ENCODE measurements at regions not wholly inside any gene's neighbourhood (a gene's known extent, or its start where the extent isn't known, plus 50 kb on each side); places are given as distances from the start of the nearest gene placed in this dataset.

DNA sequence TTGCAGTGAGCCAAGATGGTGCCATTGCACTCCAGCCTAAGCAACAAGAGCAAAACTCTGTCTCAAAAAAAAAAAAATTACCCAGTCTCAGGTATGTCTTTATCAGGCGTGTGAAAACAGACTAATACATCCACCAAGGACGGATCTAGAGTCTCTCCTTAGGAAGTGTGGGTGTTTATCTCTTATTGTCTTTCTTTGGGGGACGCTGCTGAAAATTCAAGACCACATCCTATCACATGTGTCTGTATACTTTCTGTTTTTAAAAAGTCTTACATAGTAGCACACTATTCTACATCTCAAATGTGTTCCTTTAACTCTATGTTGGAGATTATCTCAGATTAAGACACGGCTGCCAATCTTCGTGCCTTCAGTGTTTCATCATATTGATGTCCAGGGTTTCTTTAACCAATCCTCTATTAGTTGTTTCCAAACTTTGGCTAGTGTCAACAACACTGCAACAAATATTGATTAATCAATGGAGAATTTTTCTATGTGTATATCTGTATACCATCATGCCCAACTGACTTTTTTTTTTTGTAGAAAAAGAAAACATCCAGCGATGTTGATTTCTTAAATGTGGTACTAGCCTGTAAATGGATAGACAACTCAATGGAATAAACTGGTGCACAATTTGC, 92.3 kb upstream of the KDM7A start:
- Mint-ChIP-seq H3K4me1 (no peaks in the 10 kb centered on the region), H3K27ac (no peak overlapping the region), H3K27me3 (ENCODE audit: low read depth, poor library complexity) (peaks cover 4% of the 10 kb centered on the region), H3K36me3 (ENCODE audit: low read depth) (no peaks in the 10 kb centered on the region), H3K4me3 (no peak overlapping the region), H3K9me3 (peaks cover 5% of the 10 kb centered on the region)
- DNase-seq: no peak
- no peak for TF ChIP-seq CTCF (IDR thresholded peaks at IDR 0.05)

GRCh38 chr7:140267381-140268226, 90.8 kb upstream of the KDM7A start:
- H3K9me3 Mint-ChIP-seq: peaks cover 5% of the 10 kb centered on the region
- no peak for DNase-seq
- H3K36me3 Mint-ChIP-seq (ENCODE audit: low read depth): no peaks in the 10 kb centered on the region
- H3K4me3 Mint-ChIP-seq: no peak overlapping the region
- TF ChIP-seq CTCF (IDR thresholded peaks at IDR 0.05): no peak
- H3K27ac Mint-ChIP-seq: no peak overlapping the region
- H3K4me1 Mint-ChIP-seq: peaks cover 7% of the 10 kb centered on the region
- H3K27me3 Mint-ChIP-seq (ENCODE audit: low read depth, poor library complexity): no peaks in the 10 kb centered on the region

- H3K4me3 Mint-ChIP-seq: no peak overlapping the region
- H3K27me3 Mint-ChIP-seq (ENCODE audit: low read depth, poor library complexity): no peaks in the 10 kb centered on the region
- H3K9me3 Mint-ChIP-seq: peaks cover under 1% of the 10 kb centered on the region
- H3K4me1 Mint-ChIP-seq: peaks cover 31% of the 10 kb centered on the region
- no peak overlapping the region for H3K27ac Mint-ChIP-seq
- no peak for TF ChIP-seq CTCF (IDR thresholded peaks at IDR 0.05)
- no peak for DNase-seq
- H3K36me3 Mint-ChIP-seq (ENCODE audit: low read depth): no peaks in the 10 kb centered on the region
These were observed 86.5 kb upstream of the KDM7A start for GRCh38 chr7:140263277-140263676.

DNA sequence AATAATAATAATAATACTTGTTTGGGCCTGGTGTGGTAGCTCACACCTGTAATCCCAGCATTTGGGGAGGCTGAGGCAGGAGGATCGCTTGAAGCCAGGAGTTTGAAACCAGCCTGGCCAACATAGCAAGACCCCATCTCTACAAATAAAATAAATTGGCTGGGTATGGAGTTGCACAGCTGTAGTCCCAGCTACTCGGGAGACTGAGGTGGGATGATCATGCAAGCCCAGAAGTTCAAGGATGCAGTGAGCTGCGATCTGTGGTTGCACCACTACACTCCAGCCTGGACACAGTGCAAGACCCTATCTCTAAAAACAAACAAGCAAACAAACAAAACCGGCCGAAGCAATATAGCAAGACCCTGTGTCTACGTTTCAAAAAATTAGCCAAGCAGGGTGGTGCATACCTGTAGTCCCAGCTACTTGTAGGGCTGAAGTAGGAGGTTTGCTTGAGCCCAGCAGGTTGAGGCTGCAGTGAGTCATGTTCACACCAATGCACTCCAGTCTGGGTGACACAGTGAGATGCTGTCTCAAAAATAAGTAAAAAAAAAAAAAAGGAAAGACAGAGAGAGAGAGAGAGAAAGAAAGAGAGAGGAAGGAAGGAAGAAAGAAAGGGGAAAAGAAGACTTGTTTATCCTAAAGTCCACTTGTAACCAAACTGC, 85.6 kb upstream of the KDM7A start:
- Mint-ChIP-seq H3K27me3 (ENCODE audit: low read depth, poor library complexity) (no peaks in the 10 kb centered on the region), H3K9me3 (peaks cover 9% of the 10 kb centered on the region), H3K36me3 (ENCODE audit: low read depth) (peaks cover under 1% of the 10 kb centered on the region), H3K4me1 (peaks cover 31% of the 10 kb centered on the region), H3K4me3 (no peak overlapping the region), H3K27ac (no peak overlapping the region)
- no peak for TF ChIP-seq CTCF (IDR thresholded peaks at IDR 0.05)
- no peak for DNase-seq

GRCh38 chr7:140261522-140261921, 84.7 kb upstream of the KDM7A start:
- Mint-ChIP-seq H3K27ac (no peak overlapping the region), H3K4me3 (no peak overlapping the region), H3K9me3 (peaks cover 16% of the 10 kb centered on the region), H3K27me3 (ENCODE audit: low read depth, poor library complexity) (no peaks in the 10 kb centered on the region), H3K4me1 (peaks cover 31% of the 10 kb centered on the region), H3K36me3 (ENCODE audit: low read depth) (peaks cover 5% of the 10 kb centered on the region)
- TF ChIP-seq CTCF (IDR thresholded peaks at IDR 0.05): no peak
- no peak for DNase-seq

All from nephron progenitor cell (in vitro differentiated cells).